NCI-H187 (cell line): ENCODE measurements at regions not wholly inside any gene's neighbourhood (a gene's known extent, or its start where the extent isn't known, plus 50 kb on each side); places are given as distances from the start of the nearest gene placed in this dataset.

Source experiments
- DNase-seq, 2 experiments: peaks; one replicate each; lab custom pipeline; 2025; lab: John Stamatoyannopoulos, UW

- DNase-seq: no peak
Measured at GRCh38 chr9:86452201-86452828, 98.1 kb upstream of the TUT7 start.

GRCh38 chr9:86449246-86449645 is 95.0 kb upstream of the TUT7 start:
- DNase-seq: no peak

GRCh38 chr9:86445671-86446070 is 91.5 kb upstream of the TUT7 start:
- no peak for DNase-seq

- DNase-seq: no peak
Measured at GRCh38 chr9:86443992-86444391, 89.8 kb upstream of the TUT7 start.

- DNase-seq: no peak
Measured at GRCh38 chr9:86434039-86434726, 80.0 kb upstream of the TUT7 start.

GRCh38 chr9:86424251-86424891 is 70.2 kb upstream of the TUT7 start:
- DNase-seq: no peak

GRCh38 chr9:86413971-86414880 is 60.0 kb upstream of the TUT7 start:
- no peak for DNase-seq

- DNase-seq: no peak
Measured at GRCh38 chr9:86410281-86410680, 56.1 kb upstream of the TUT7 start.

- DNase-seq: no peak
Measured at GRCh38 chr9:86408121-86408520, 53.9 kb upstream of the TUT7 start.

- no peak for DNase-seq
Measured at GRCh38 chr9:86407022-86407421, 52.8 kb upstream of the TUT7 start.

- no peak for DNase-seq
Measured at GRCh38 chr9:86406366-86406765, 52.2 kb upstream of the TUT7 start.

- no peak for DNase-seq
Measured at GRCh38 chr9:86405926-86406325, 51.7 kb upstream of the TUT7 start.

- no peak for DNase-seq
Measured at GRCh38 chr9:86405086-86405491, 50.9 kb upstream of the TUT7 start.
